Breast epithelium (tissue), 3 donors: ENCODE measurements at regions not wholly inside any gene's neighbourhood (a gene's known extent, or its start where the extent isn't known, plus 50 kb on each side); places are given as distances from the start of the nearest gene placed in this dataset.

Experiments
- CTCF ChIP-seq, 3 donors: fragments of 450-650 bp; IDR thresholded peaks; one replicate each; pipeline ENCODE4 v1.5.1; 2016 to 2017; ENCODE audit warnings: antibody characterized with exemption in 3 of 3, mild to moderate bottlenecking in 3 of 3, moderate library complexity in 3 of 3
- POLR2A ChIP-seq: fragments of 450-650 bp; IDR thresholded peaks from one replicate; pipeline ENCODE4 v1.6.1; 2016; ENCODE audit warnings: antibody characterized with exemption, mild to moderate bottlenecking, moderate library complexity

GRCh38 chrX:3962511-3963311, 249.3 kb upstream of the PRKX start:
- TF ChIP-seq CTCF (IDR thresholded peaks at IDR 0.05) (peak in 1 of 3 donors; percentile 14), POLR2A (no peak)
